PC-3 (cell line): ENCODE measurements at regions not wholly inside any gene's neighbourhood (a gene's known extent, or its start where the extent isn't known, plus 50 kb on each side); places are given as distances from the start of the nearest gene placed in this dataset.

Source experiments
- EZH2 ChIP-seq: fragments of 300-600 bp; sonication (generic); IDR thresholded peaks from one replicate; pipeline ENCODE4 v1.6.1; 2017; ENCODE audit warnings: antibody characterized with exemption, mild to moderate bottlenecking, low read length; ENCODE audit not compliant: unreplicated experiment
- EZH2phosphoT487 ChIP-seq: fragments of 300-600 bp; sonication (generic); IDR thresholded peaks from 2 replicates; pipeline ENCODE4 v1.6.1; 2018; ENCODE audit warnings: mild to moderate bottlenecking, antibody characterized with exemption, low read length, borderline replicate concordance
- TF ChIP-seq, protein P1 (sequence below): fragments of 300-600 bp; sonication (generic); conservative IDR thresholded peaks from 2 replicates; pipeline ENCODE4 v1.5.1; 2017; ENCODE audit warnings: antibody characterized with exemption, low read depth, mild to moderate bottlenecking, low read length

DNA sequence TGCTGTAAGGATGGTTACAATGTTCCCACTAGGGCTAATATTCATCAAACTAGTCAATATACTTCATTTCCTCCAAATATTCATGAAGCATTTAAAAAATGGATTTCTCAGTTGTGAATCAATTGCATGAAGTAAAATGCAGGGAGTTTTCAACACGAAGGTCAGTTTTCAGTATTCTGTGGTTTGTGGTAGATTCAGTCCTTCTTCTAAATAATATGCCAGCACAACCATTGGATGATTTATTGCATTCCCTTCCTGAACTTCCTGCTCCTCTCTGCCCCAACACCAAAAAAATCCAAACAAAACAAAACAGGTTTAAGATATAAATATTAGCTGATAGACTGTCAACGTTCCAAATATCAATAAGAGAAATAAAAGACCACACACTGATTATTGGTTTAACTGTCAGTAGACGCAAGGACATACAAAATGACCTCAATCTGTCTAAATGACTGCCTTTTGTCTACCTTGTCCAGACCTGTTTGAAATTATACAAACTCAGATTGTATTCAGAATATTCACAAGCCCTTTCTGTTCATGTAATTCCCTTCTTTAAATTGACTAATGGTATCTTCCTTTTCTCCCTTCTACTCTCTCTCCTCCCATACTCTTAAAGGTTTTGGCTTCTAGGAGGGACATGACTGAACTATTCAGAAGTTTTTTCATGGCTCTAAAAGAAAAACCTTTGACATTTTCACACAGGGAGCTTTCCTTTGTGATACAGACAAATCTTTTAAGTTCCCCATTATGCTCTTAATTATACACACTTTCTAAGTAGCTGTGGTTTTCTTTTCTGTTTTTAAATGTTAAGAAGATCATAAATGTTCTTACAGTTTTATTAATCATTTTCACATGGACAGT lies 92.6 kb upstream of the STT3B start:
- no peak for TF ChIP-seq EZH2
- TF ChIP-seq, protein P1, sequence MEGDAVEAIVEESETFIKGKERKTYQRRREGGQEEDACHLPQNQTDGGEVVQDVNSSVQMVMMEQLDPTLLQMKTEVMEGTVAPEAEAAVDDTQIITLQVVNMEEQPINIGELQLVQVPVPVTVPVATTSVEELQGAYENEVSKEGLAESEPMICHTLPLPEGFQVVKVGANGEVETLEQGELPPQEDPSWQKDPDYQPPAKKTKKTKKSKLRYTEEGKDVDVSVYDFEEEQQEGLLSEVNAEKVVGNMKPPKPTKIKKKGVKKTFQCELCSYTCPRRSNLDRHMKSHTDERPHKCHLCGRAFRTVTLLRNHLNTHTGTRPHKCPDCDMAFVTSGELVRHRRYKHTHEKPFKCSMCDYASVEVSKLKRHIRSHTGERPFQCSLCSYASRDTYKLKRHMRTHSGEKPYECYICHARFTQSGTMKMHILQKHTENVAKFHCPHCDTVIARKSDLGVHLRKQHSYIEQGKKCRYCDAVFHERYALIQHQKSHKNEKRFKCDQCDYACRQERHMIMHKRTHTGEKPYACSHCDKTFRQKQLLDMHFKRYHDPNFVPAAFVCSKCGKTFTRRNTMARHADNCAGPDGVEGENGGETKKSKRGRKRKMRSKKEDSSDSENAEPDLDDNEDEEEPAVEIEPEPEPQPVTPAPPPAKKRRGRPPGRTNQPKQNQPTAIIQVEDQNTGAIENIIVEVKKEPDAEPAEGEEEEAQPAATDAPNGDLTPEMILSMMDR = no peak
- no peak for TF ChIP-seq EZH2phosphoT487
